Activated CD4-positive, alpha-beta T cell treated with anti-CD3 and anti-CD28 coated beads, Interleukin-2, amount 10 ng/mL, durations not matched to agents 24 days and 14 days (primary cell): ENCODE measurements at regions not wholly inside any gene's neighbourhood (a gene's known extent, or its start where the extent isn't known, plus 50 kb on each side); places are given as distances from the start of the nearest gene placed in this dataset.
"Not testable (repeated sequence)": the region's sequence is repeated elsewhere in the genome, so short reads cannot be mapped to it uniquely, and the experiment has no call there.

Experiments used
- DNase-seq: peaks from one replicate; pipeline ENCODE4 v3.0.0; 2022
- H3K27ac Mint-ChIP-seq: one replicate; pipeline ENCODE4 v1.8.0; 2022; ENCODE audit warnings: mild to moderate bottlenecking, mixed read lengths
- H3K27me3 Mint-ChIP-seq: one replicate; pipeline ENCODE4 v1.8.0; 2022; ENCODE audit warnings: mixed read lengths
- H3K36me3 Mint-ChIP-seq: one replicate; pipeline ENCODE4 v1.8.0; 2022; ENCODE audit warnings: low read depth, mild to moderate bottlenecking, mixed read lengths
- H3K4me1 Mint-ChIP-seq: one replicate; pipeline ENCODE4 v1.8.0; 2021; ENCODE audit warnings: mixed read lengths
- H3K4me3 Mint-ChIP-seq: one replicate; pipeline ENCODE4 v1.8.0; 2022; ENCODE audit warnings: mild to moderate bottlenecking, moderate library complexity, mixed read lengths
- H3K9me3 Mint-ChIP-seq: one replicate; pipeline ENCODE4 v1.8.0; 2021; ENCODE audit warnings: mixed read lengths
- intact Hi-C: fragments of 100-400 bp; cut with micrococcal nuclease; formaldehyde crosslinking; loops from one replicate; pipeline ENCODE4 v1.15.1; 2023

DNA sequence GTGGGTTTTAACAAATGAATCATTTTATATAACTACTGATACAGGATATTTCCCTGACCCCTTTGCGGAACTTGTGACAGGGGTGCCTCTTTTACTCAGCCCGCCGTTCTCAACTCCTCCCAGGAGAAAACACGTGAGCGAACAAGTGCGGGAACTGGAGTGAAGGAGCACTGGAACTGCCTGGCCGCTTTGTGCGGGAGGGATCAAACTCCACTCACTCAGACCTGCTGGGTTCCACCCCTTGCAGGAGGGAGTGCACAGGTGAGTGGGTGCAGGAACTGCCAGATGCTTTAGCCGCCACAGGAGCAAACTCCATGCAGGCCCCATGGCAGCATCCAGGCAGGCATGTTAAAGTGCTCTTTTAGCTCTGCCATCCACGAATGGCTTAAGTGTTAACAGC lies 513.4 kb upstream of the GRM3 start:
- Mint-ChIP-seq H3K4me3 (no peak overlapping the region), H3K9me3 (peaks cover 4% of the 10 kb centered on the region), H3K36me3 (no peaks in the 10 kb centered on the region), H3K4me1 (no peaks in the 10 kb centered on the region), H3K27me3 (no peaks in the 10 kb centered on the region), H3K27ac (no peak overlapping the region)
- intact Hi-C loops = no loop called here
- no peak for DNase-seq

DNA sequence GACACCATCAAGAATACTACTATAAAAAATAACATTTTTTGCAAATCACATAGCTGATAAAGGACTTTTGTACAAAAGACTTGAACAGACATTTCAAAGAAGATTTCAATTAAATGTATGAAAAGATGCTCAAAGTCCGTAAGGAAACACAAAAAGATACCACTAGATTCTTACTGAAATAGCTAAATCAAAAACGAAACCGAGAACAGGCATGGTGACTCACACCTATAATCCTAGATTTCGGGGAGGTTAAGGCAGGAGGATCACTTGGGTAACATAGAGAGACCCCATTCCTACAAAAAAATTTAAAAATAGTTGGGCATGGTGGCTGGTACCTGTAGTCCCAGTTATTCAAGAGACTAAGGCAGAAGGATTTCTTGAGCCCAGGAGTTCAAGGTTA lies 520.2 kb upstream of the GRM3 start:
- Mint-ChIP-seq H3K4me3 (no peak overlapping the region), H3K9me3 (no peaks in the 10 kb centered on the region), H3K27me3 (no peaks in the 10 kb centered on the region), H3K36me3 (no peaks in the 10 kb centered on the region), H3K4me1 (no peaks in the 10 kb centered on the region), H3K27ac (no peak overlapping the region)
- DNase-seq = no peak
- intact Hi-C loops = no loop called here

DNA sequence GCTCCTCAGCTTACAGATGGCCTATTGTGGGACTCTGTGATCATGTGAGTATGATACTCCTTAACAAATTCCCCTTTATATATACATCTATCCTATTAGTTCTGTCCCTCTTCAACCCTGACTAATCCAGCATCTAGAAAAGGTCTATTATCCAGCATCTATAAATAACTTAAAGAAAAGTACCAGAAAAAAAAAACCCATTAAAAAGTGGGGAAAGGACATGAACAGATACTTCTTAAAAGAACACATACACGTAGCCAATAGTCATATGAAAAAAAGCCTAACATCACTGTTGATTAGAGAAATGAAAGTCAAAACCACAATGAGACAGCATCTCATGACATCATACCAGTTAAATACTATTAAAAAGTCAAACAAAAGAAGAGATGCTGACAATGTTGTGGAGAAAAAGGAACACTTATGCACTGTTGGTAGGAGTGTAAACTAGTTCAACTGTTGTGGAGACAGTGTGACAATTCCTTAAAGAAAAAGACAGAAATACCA lies 549.5 kb upstream of the GRM3 start:
- H3K4me3 Mint-ChIP-seq = no peak overlapping the region
- H3K27me3 Mint-ChIP-seq = no peaks in the 10 kb centered on the region
- DNase-seq = no peak
- intact Hi-C loops = no loop called here
- H3K27ac Mint-ChIP-seq = no peak overlapping the region
- H3K4me1 Mint-ChIP-seq = no peaks in the 10 kb centered on the region
- H3K36me3 Mint-ChIP-seq = no peaks in the 10 kb centered on the region
- H3K9me3 Mint-ChIP-seq = no peaks in the 10 kb centered on the region

DNA sequence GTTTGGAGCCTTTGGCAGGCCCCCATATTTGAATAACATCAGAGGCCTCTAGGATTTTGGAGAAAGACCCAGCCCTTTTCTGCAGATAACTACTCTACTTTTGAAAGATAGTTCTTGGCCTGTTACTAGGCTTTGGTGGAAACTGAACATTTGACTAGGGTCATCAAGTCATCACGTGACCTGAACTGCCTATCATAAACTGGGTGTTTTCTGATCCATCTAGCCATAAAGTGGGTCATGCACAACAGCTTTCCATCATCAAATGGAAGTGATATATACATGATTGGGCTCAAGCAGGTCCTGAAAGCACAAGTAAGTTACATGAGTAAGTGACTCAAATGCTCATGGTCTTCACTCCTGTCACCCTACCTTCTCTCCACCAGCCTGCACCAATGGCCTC lies 552.3 kb upstream of the GRM3 start:
- Mint-ChIP-seq H3K4me1 (no peaks in the 10 kb centered on the region), H3K27ac (no peak overlapping the region), H3K9me3 (peaks cover 4% of the 10 kb centered on the region), H3K36me3 (no peaks in the 10 kb centered on the region), H3K27me3 (no peaks in the 10 kb centered on the region), H3K4me3 (no peak overlapping the region)
- no peak for DNase-seq
- intact Hi-C loops = no loop called here

DNA sequence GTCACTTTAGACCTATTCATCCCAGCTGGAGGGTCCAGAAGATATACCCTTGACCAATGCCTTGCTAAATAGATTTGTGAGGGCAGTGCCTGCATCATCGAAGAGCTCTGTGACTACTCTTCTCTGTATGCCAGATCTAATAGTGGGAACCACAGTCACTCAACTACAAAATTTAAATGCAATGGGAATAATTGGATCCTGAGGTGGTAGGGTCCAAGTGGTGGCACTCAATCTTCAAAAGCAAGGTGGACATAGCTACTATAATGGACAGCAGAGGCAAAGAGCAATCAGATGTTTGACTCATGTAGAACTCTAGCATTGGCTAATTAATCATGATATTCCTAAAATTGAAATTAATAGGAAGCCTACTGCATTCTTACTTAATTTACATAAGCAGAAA lies 554.3 kb upstream of the GRM3 start:
- no peak for DNase-seq
- Mint-ChIP-seq H3K27me3 (no peaks in the 10 kb centered on the region), H3K9me3 (peaks cover 4% of the 10 kb centered on the region), H3K36me3 (no peaks in the 10 kb centered on the region), H3K4me3 (no peak overlapping the region), H3K4me1 (no peaks in the 10 kb centered on the region), H3K27ac (no peak overlapping the region)
- intact Hi-C loops = no loop called here

DNA sequence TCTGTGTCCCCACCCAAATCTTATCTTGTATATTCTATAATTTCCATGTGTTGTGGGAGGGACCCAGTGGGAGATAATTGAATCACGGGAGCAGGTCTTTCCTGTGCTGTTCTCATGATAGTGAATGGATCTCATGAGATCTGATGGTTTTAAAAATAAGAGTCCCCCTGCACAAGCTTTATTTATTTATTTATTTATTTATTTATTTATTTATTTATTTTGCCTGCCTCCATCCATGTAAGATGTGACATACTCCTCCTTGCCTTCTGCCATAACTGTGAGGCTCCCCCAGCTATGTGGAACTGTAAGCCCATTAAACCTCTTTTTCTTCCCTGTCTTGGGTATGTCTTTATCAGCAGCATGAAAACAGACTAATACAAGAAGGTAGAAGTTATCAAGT lies 579.1 kb upstream of the GRM3 start:
- DNase-seq, H3K27me3 Mint-ChIP-seq, intact Hi-C loops, H3K27ac Mint-ChIP-seq, H3K4me3 Mint-ChIP-seq, H3K4me1 Mint-ChIP-seq, H3K36me3 Mint-ChIP-seq: not testable (repeated sequence)
- H3K9me3 Mint-ChIP-seq = peaks cover 13% of the 10 kb centered on the region

DNA sequence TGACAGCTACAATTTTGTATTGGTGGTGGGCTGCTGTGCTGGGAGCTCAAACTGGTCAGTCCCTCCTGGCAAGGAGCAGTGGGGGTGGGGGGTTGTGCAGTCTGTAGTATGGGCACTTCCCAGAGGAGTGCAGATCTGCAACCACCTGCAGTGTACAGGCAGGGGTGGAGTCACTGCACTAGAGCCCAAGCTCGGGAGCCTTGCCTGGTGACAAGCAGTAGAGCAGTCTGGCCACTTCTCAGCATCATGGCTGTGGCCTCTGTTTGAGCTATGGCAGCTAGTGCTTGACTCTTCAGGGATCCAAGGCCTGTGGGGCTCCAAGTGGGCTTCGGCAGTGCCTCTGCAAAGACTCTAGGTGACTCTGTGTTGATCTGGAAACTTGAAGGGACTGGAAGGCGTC lies 585.1 kb upstream of the GRM3 start:
- Mint-ChIP-seq H3K36me3 (no peaks in the 10 kb centered on the region), H3K4me1 (no peaks in the 10 kb centered on the region), H3K27ac (no peak overlapping the region), H3K27me3 (no peaks in the 10 kb centered on the region), H3K9me3 (peaks cover 13% of the 10 kb centered on the region), H3K4me3 (no peak overlapping the region)
- DNase-seq = no peak
- intact Hi-C loops = no loop called here

DNA sequence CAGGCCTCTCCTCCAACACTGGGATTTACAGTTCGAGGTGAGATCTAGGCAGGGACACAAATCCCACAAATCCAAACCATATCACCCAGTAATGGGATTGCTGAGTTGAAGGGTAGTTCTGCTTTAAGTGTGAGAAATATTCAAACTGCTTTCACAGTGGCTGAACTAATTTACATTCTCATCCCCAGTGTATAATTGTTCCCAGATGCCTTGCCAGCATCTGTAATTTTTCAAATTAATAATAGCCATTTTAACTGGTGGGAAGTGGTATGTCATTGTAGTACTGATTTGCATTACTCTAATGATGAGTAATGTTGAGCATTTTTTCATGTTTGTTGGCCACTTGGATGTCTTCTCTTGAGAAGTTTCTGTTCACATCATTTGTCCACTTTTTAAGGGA lies 592.8 kb upstream of the GRM3 start:
- intact Hi-C loops = no loop called here
- no peaks in the 10 kb centered on the region for H3K27me3 Mint-ChIP-seq
- H3K9me3 Mint-ChIP-seq = no peaks in the 10 kb centered on the region
- H3K4me1 Mint-ChIP-seq = no peaks in the 10 kb centered on the region
- no peaks in the 10 kb centered on the region for H3K36me3 Mint-ChIP-seq
- H3K27ac Mint-ChIP-seq = no peak overlapping the region
- H3K4me3 Mint-ChIP-seq = no peak overlapping the region
- DNase-seq = no peak

DNA sequence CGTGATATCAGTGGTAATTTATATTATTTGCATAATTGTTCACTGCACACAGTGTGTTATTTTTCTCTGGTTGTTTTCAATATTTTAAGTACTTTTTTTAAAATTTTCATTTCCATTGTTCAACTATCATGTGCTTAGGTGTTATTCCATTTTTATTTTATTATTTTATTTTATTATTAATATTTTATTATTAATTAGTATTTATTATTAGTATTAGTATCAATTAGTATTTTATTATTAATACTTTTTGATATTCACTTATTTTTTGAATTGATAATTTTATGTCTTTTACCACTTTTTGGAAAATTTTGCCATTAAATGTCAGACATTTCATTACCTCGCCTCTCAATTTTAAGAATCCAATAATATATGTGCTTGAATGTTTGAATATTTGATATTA lies 593.8 kb upstream of the GRM3 start:
- Mint-ChIP-seq H3K9me3 (no peaks in the 10 kb centered on the region), H3K4me1 (no peaks in the 10 kb centered on the region), H3K4me3 (no peak overlapping the region), H3K36me3 (no peaks in the 10 kb centered on the region), H3K27ac (no peak overlapping the region), H3K27me3 (no peaks in the 10 kb centered on the region)
- intact Hi-C loops = no loop called here
- no peak for DNase-seq

DNA sequence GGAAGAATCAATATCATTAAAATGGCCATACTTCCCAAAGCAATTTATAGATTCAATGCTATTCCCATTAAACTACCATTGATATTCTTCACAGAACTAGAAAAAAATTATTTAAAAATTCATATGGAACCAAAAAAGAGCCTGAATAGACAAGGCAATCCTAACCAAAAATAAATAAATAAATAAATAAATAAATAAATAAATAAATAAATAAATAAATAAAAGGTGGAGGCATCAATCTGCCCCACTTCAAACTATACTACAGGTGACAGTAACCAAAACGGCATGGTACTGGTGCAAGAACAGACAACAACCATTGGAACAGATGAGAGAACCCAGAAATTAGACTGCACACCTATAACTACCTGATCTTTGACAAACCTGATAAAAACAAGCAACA lies 598.5 kb upstream of the GRM3 start:
- H3K9me3 Mint-ChIP-seq, intact Hi-C loops, H3K27ac Mint-ChIP-seq, H3K27me3 Mint-ChIP-seq, H3K4me1 Mint-ChIP-seq, DNase-seq, H3K4me3 Mint-ChIP-seq, H3K36me3 Mint-ChIP-seq: not testable (repeated sequence)

DNA sequence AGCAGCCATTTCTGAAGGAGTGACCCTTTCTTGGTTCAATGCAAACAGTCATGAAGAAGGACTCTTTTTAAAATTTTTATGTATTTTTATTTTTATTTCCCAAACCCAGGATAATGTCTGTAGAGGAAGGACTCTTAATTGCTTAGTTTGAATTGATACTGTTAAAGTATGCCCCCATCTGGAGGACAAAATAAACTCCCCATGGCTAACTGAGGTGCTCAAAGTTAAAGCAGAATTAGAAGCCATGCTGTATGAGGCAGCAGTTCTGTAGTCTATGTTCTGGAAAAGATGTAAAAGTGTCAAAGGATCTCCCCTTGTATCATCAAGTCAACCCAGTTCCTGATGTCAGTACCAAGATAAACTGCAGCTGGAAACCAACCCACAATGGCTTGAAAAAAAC lies 617.9 kb upstream of the GRM3 start:
- no peaks in the 10 kb centered on the region for H3K4me1 Mint-ChIP-seq
- no peaks in the 10 kb centered on the region for H3K9me3 Mint-ChIP-seq
- intact Hi-C loops = no loop called here
- no peaks in the 10 kb centered on the region for H3K36me3 Mint-ChIP-seq
- H3K27ac Mint-ChIP-seq = no peak overlapping the region
- no peak for DNase-seq
- H3K4me3 Mint-ChIP-seq = no peak overlapping the region
- H3K27me3 Mint-ChIP-seq = no peaks in the 10 kb centered on the region

DNA sequence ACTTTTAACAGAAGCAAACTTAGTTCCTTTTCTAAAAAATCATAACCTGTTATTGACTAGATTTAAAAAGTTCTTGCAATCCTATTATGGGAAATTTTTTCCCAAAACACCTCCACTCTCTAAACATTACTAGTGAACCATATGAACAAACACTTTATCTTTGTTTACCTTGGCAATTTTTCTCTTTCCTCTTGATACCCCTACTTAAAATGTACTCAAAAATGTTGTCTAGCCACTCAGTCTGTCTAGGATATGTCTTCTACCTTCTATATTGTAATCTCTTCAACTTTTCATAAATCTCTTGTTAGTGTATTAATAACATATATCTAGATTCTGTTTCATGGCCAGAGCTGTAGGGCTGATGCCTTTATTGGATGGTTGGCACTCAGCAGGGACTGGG lies 630.0 kb upstream of the GRM3 start:
- Mint-ChIP-seq H3K27ac (no peak overlapping the region), H3K27me3 (no peaks in the 10 kb centered on the region), H3K36me3 (no peaks in the 10 kb centered on the region), H3K4me3 (no peak overlapping the region), H3K4me1 (no peaks in the 10 kb centered on the region), H3K9me3 (no peaks in the 10 kb centered on the region)
- DNase-seq = no peak
- intact Hi-C loops = no loop called here

DNA sequence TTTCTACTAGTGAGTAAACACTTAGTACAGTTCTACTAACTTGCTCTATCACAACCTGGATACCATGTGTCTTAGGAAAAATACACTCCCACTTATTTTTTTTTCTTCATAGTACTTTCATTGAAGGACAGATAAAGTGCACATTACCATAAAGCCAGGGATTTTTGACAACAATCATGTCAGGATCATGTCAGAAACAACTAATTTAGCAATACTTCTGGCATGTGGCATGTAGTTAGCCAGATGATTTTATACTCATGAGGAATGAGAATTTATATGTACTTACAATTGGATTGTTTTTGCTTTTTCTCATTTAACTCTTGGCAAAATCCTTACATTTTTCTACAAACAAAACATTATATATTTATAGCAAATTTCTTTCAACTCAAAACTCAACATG lies 630.7 kb upstream of the GRM3 start:
- H3K36me3 Mint-ChIP-seq = no peaks in the 10 kb centered on the region
- intact Hi-C loops = no loop called here
- no peak overlapping the region for H3K4me3 Mint-ChIP-seq
- H3K9me3 Mint-ChIP-seq = no peaks in the 10 kb centered on the region
- H3K4me1 Mint-ChIP-seq = no peaks in the 10 kb centered on the region
- H3K27me3 Mint-ChIP-seq = no peaks in the 10 kb centered on the region
- H3K27ac Mint-ChIP-seq = no peak overlapping the region
- DNase-seq = no peak

DNA sequence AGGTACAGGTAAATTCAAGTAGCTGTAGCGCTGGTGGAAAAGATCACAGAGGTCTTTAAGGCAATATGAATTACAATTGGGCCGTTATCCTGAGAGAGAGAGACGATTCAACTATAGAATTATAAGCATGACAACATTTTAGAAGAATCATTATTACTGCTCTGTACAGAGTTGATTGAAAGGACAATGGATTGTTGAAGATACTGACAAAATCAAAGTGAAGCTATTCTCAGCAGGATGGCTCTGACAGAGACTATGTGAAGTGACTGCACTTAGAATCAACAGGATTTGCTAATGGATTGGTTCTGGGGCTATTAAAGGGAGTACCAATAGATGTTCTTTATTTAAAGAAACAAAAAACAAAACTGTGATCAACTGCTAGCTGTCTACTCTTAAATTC lies 634.8 kb upstream of the GRM3 start:
- intact Hi-C loops = no loop called here
- Mint-ChIP-seq H3K27ac (no peak overlapping the region), H3K9me3 (peaks cover 1% of the 10 kb centered on the region), H3K4me1 (no peaks in the 10 kb centered on the region), H3K27me3 (no peaks in the 10 kb centered on the region), H3K36me3 (no peaks in the 10 kb centered on the region), H3K4me3 (no peak overlapping the region)
- DNase-seq = no peak

DNA sequence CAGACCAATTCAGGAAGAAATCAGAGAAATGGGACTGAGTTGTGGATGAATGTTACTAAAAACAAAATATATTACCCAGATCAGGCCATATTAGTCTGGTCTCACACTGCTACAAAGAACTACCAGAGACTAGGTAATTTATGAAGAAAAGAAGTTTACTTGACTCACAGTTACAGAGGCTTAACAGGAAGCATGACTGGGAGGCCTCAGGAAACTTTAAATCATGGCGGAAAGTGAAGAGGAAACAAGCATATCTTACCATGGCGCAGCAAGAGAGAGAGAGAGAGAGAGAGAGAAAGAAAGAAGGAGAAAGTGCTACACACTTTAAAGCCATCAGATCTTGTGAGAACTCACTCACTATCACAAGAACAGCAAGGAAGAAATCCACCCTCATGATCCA lies 636.8 kb upstream of the GRM3 start:
- no peak for DNase-seq
- intact Hi-C loops = no loop called here

DNA sequence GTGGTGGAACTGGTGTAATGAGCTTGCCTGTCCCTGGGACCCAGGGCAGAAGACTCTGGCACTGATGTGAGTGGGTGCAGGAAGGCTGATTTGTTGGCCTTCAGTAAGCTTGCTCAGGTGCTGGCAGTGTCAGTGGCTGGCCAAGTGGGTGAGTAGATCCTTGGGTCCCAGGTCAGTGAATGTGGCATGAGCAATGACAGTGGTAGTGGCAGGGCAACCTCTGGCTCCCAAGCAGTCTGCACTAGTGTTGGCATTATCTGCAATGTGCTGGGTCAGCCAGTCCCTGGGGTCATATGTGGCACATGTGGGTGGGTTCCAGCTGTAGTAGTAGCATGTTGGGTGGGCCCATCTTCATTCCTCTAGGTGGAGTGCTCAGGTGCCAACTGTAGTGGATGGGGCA lies 640.9 kb upstream of the GRM3 start:
- intact Hi-C loops = no loop called here
- no peaks in the 10 kb centered on the region for H3K4me1 Mint-ChIP-seq
- peaks cover 25% of the 10 kb centered on the region for H3K9me3 Mint-ChIP-seq
- no peaks in the 10 kb centered on the region for H3K27me3 Mint-ChIP-seq
- no peak overlapping the region for H3K27ac Mint-ChIP-seq
- H3K4me3 Mint-ChIP-seq = no peak overlapping the region
- DNase-seq = no peak
- no peaks in the 10 kb centered on the region for H3K36me3 Mint-ChIP-seq

More for the DNA sequence above, 636.8 kb upstream of the GRM3 start:
- Mint-ChIP-seq H3K9me3 (peaks cover 10% of the 10 kb centered on the region), H3K27me3 (no peaks in the 10 kb centered on the region), H3K4me3 (no peak overlapping the region), H3K27ac (no peak overlapping the region), H3K36me3 (no peaks in the 10 kb centered on the region), H3K4me1 (no peaks in the 10 kb centered on the region)
